GM23338 (cell line): ENCODE measurements at regions not wholly inside any gene's neighbourhood (a gene's known extent, or its start where the extent isn't known, plus 50 kb on each side); places are given as distances from the start of the nearest gene placed in this dataset.

Source experiments
- ATAC-seq: fragments of 200-7000 bp; cut with Tn5 transposase; 3 replicates; pipeline ENCODE4 v1.9.1; 2020
- DNase-seq: peaks from one replicate; pipeline ENCODE4 v3.0.0-alpha.2; 2015; ENCODE audit warnings: low spot score
- H2AFZ ChIP-seq: fragments of 200-600 bp; sonication (generic); 2 replicates; pipeline ENCODE4 v1.8.0; 2016; ENCODE audit warnings: antibody characterized with exemption, mild to moderate bottlenecking, moderate library complexity
- H3F3A ChIP-seq: fragments of 200-600 bp; sonication (generic); replicated peaks from 2 replicates; pipeline ENCODE4 v1.8.0; 2017; ENCODE audit warnings: antibody characterized with exemption, mixed run types, low read depth
- H3K27ac ChIP-seq: fragments of 200-600 bp; sonication (generic); 2 replicates; pipeline ENCODE4 v1.6.1; 2016; ENCODE audit warnings: low read depth
- H3K27me3 ChIP-seq: fragments of 200-600 bp; sonication (generic); 2 replicates; pipeline ENCODE4 v1.8.0; 2016; ENCODE audit warnings: mild to moderate bottlenecking, mixed run types, moderate library complexity; ENCODE audit not compliant: insufficient read depth
- H3K36me3 ChIP-seq: fragments of 200-600 bp; sonication (generic); 2 replicates; pipeline ENCODE4 v1.8.0; 2016; ENCODE audit warnings: mild to moderate bottlenecking; ENCODE audit not compliant: insufficient read depth
- H3K4me1 ChIP-seq: fragments of 200-600 bp; sonication (generic); 2 replicates; pipeline ENCODE4 v1.8.0; 2016; ENCODE audit warnings: mild to moderate bottlenecking, moderate library complexity; ENCODE audit not compliant: insufficient read depth
- H3K4me2 ChIP-seq: fragments of 200-600 bp; sonication (generic); 2 replicates; pipeline ENCODE4 v1.7.1; 2017; ENCODE audit warnings: mixed run types
- H3K4me3 ChIP-seq: fragments of 200-600 bp; sonication (generic); 2 replicates; pipeline ENCODE4 v1.6.1; 2016; ENCODE audit warnings: mixed run types
- H3K79me2 ChIP-seq: fragments of 200-600 bp; sonication (generic); replicated peaks from 2 replicates; pipeline ENCODE4 v1.8.0; 2017; ENCODE audit warnings: mild to moderate bottlenecking; ENCODE audit not compliant: insufficient read depth
- H3K9me2 ChIP-seq: fragments of 200-600 bp; sonication (generic); 2 replicates; pipeline ENCODE4 v1.8.0; 2017; ENCODE audit not compliant: insufficient read depth
- H4K20me1 ChIP-seq: fragments of 200-600 bp; sonication (generic); replicated peaks from 2 replicates; pipeline ENCODE4 v1.8.0; 2017; ENCODE audit warnings: mild to moderate bottlenecking; ENCODE audit not compliant: insufficient read depth
- H3K27ac Mint-ChIP-seq: 2 replicates; pipeline ENCODE4 v1.8.0; 2020; ENCODE audit warnings: inconsistent platforms, mild to moderate bottlenecking, moderate library complexity, mixed read lengths
- H3K27me3 Mint-ChIP-seq: 3 replicates; pipeline ENCODE4 v1.8.0; 2022; ENCODE audit warnings: low read depth, mild to moderate bottlenecking, moderate library complexity, mixed read lengths, inconsistent platforms; ENCODE audit not compliant: insufficient read depth, poor library complexity
- H3K36me3 Mint-ChIP-seq: 3 replicates; pipeline ENCODE4 v1.8.0; 2021; ENCODE audit warnings: low read depth, mild to moderate bottlenecking, inconsistent platforms, moderate library complexity, mixed read lengths
- H3K4me1 Mint-ChIP-seq: 3 replicates; pipeline ENCODE4 v1.8.0; 2020; ENCODE audit warnings: mild to moderate bottlenecking, inconsistent platforms, mixed read lengths
- H3K4me3 Mint-ChIP-seq: 3 replicates; pipeline ENCODE4 v1.8.0; 2021; ENCODE audit warnings: moderate library complexity, mild to moderate bottlenecking, inconsistent platforms, mixed read lengths
- H3K9me3 Mint-ChIP-seq: 3 replicates; pipeline ENCODE4 v1.8.0; 2020; ENCODE audit warnings: moderate library complexity, mild to moderate bottlenecking, inconsistent platforms, mixed read lengths
- CREB1 ChIP-seq: fragments of 250-450 bp; sonication (Bioruptor Pico); IDR thresholded peaks from 2 replicates; pipeline ENCODE4 v1.5.0; 2020; ENCODE audit warnings: low read depth, mild to moderate bottlenecking, moderate library complexity
- CTCF ChIP-seq, 2 experiments: fragments of 200-600 bp in 1 of 2; sonication (generic) in 1 of 2; conservative IDR thresholded peaks; 2 replicates each; pipeline versions ENCODE4 v1.5.1 to v1.6.1; 2016 to 2017; ENCODE audit warnings: antibody characterized with exemption in 2 of 2, low read depth in 2 of 2, mild to moderate bottlenecking in 2 of 2, moderate library complexity in 1 of 2
- ETS1 ChIP-seq: IDR thresholded peaks from 2 replicates; pipeline ENCODE4 v1.6.1; 2016; ENCODE audit warnings: antibody characterized with exemption
- EZH2phosphoT487 ChIP-seq: fragments of 200-600 bp; sonication (generic); IDR thresholded peaks from one replicate; pipeline ENCODE4 v1.8.1; 2018; ENCODE audit warnings: antibody characterized with exemption; ENCODE audit not compliant: unreplicated experiment
- NANOG ChIP-seq: IDR thresholded peaks from 2 replicates; pipeline ENCODE4 v1.6.1; 2016; ENCODE audit warnings: antibody characterized with exemption, borderline replicate concordance
- POLR2AphosphoS5 ChIP-seq: IDR thresholded peaks from 2 replicates; pipeline ENCODE4 v1.6.1; 2016; ENCODE audit warnings: antibody characterized with exemption, low read depth
- ZNF331 ChIP-seq: fragments of 250-450 bp; sonication (Bioruptor Pico); IDR thresholded peaks from 2 replicates; pipeline ENCODE4 v1.5.0; 2020; ENCODE audit warnings: low read depth, mild to moderate bottlenecking, moderate library complexity
- ZNF462 ChIP-seq: fragments of 250-450 bp; sonication (Bioruptor Pico); IDR thresholded peaks from 2 replicates; pipeline ENCODE4 v1.5.0; 2020; ENCODE audit warnings: mild to moderate bottlenecking, moderate library complexity

- H3K4me2 ChIP-seq, result no peak overlapping the region
- Mint-ChIP-seq H3K9me3 (no peaks in the 10 kb centered on the region), H3K27ac (no peak overlapping the region), H3K4me3 (no peak overlapping the region), H3K27me3 (peaks cover 3% of the 10 kb centered on the region), H3K36me3 (no peaks in the 10 kb centered on the region), H3K4me1 (peaks cover 16% of the 10 kb centered on the region)
- no peaks in the 10 kb centered on the region for H3K79me2 ChIP-seq
- ATAC-seq, result no peak
- H3K27ac ChIP-seq, result no peak overlapping the region
- H4K20me1 ChIP-seq, result no peaks in the 10 kb centered on the region
- peaks cover 8% of the 10 kb centered on the region for H3K9me2 ChIP-seq
- H3F3A ChIP-seq, result no peaks in the 10 kb centered on the region
- H3K4me3 ChIP-seq, result no peak overlapping the region
- DNase-seq, result no peak
- H2AFZ ChIP-seq, result no peak overlapping the region
- TF ChIP-seq ETS1, result no peak
- no peak for TF ChIP-seq NANOG
- H3K27me3 ChIP-seq, result peaks cover 12% of the 10 kb centered on the region; the same call in 1 of the 2 replicates
- H3K4me1 ChIP-seq, result peaks cover 6% of the 10 kb centered on the region; the same call in 1 of the 2 replicates
- peaks cover under 1% of the 10 kb centered on the region; the same call in 1 of the 2 replicates for H3K36me3 ChIP-seq
These were observed 68.1 kb upstream of the OTOGL start for GRCh38 chr12:80031229-80031628.

GRCh38 chr12:80025638-80026037, 73.7 kb upstream of the OTOGL start:
- H3K9me2 ChIP-seq, result peaks cover 10% of the 10 kb centered on the region
- H3K27me3 Mint-ChIP-seq, result peaks cover 3% of the 10 kb centered on the region
- no peaks in the 10 kb centered on the region for H3K79me2 ChIP-seq
- peaks cover 8% of the 10 kb centered on the region for H3K4me1 Mint-ChIP-seq
- peaks cover 6% of the 10 kb centered on the region; the same call in 1 of the 3 replicates for H3K36me3 Mint-ChIP-seq
- no peak for TF ChIP-seq ETS1
- no peak for TF ChIP-seq ZNF331 (CRISPR knock-in tag)
- no peak for TF ChIP-seq CTCF (conservative IDR thresholded peaks at IDR 0.05; ENCODE audit: low read depth in 2 of 2)
- TF ChIP-seq ZNF462 (CRISPR knock-in tag), result no peak
- TF ChIP-seq POLR2AphosphoS5, result no peak
- no peak for TF ChIP-seq CREB1 (CRISPR knock-in tag)
- TF ChIP-seq EZH2phosphoT487, result no peak
- ATAC-seq (no peak), DNase-seq (no peak)
- H4K20me1 ChIP-seq, result no peaks in the 10 kb centered on the region
- H3K27ac Mint-ChIP-seq, result no peak overlapping the region
- no peaks in the 10 kb centered on the region for H3F3A ChIP-seq
- H3K27ac ChIP-seq, result no peak overlapping the region
- peaks cover 4% of the 10 kb centered on the region; the same call in 1 of the 2 replicates for H3K36me3 ChIP-seq
- H3K9me3 Mint-ChIP-seq, result peaks cover 10% of the 10 kb centered on the region; the same call in 1 of the 3 replicates
- H3K4me2 ChIP-seq, result no peak overlapping the region
- H3K4me3 Mint-ChIP-seq, result no peak overlapping the region
- peaks cover 6% of the 10 kb centered on the region; the same call in 1 of the 2 replicates for H3K4me1 ChIP-seq
- H2AFZ ChIP-seq, result no peak overlapping the region
- H3K4me3 ChIP-seq, result no peak overlapping the region
- no peaks in the 10 kb centered on the region for H3K27me3 ChIP-seq
